CD14-positive monocyte (primary cell): ENCODE measurements at regions not wholly inside any gene's neighbourhood (a gene's known extent, or its start where the extent isn't known, plus 50 kb on each side); places are given as distances from the start of the nearest gene placed in this dataset.

Source experiments
- DNase-seq, 3 donors: peaks; one replicate each; pipeline ENCODE4 v3.0.0-alpha.2; 2011 to 2022
- H2AFZ ChIP-seq: 2 replicates; pipeline ENCODE4 v1.6.0; 2012; ENCODE audit warnings: mild to moderate bottlenecking, low read depth, low read length, inconsistent platforms; ENCODE audit not compliant: insufficient read depth, poor library complexity, severe bottlenecking
- H3K27ac ChIP-seq, 2 donors: 1 replicate in 1 of 2; 2 replicates in 1 of 2; pipeline ENCODE4 v1.5.1; 2012 to 2013; ENCODE audit warnings: low read length in 2 of 2, control low read depth in 1 of 2, inconsistent platforms in 1 of 2, low read depth in 1 of 2, mild to moderate bottlenecking in 1 of 2
- H3K27me3 ChIP-seq, 2 donors: one replicate each; pipeline versions ENCODE4 v1.6.0 to v1.6.1; 2011 to 2013; ENCODE audit warnings: low read length in 2 of 2; ENCODE audit not compliant: control insufficient read depth in 2 of 2, insufficient read depth in 2 of 2
- H3K36me3 ChIP-seq, 2 donors: replicated peaks in 1 of 2; 1 replicate in 1 of 2; 2 replicates in 1 of 2; pipeline versions ENCODE4 v1.5.1 to v1.6.1; 2012 to 2013; ENCODE audit warnings: low read length in 2 of 2, control low read depth in 1 of 2, inconsistent platforms in 1 of 2, mild to moderate bottlenecking in 1 of 2; ENCODE audit not compliant: insufficient read depth in 2 of 2, control insufficient read depth in 1 of 2
- H3K4me1 ChIP-seq, 2 donors: 1 replicate in 1 of 2; 2 replicates in 1 of 2; pipeline versions ENCODE4 v1.5.1 to v1.6.1; 2012 to 2013; ENCODE audit warnings: low read length in 2 of 2, control low read depth in 1 of 2, inconsistent platforms in 1 of 2, mild to moderate bottlenecking in 1 of 2, moderate library complexity in 1 of 2; ENCODE audit not compliant: insufficient read depth in 2 of 2, control insufficient read depth in 1 of 2
- H3K4me2 ChIP-seq: replicated peaks from 2 replicates; pipeline ENCODE3; 2012; ENCODE audit warnings: low read length, moderate library complexity, mild to moderate bottlenecking; ENCODE audit not compliant: poor library complexity, severe bottlenecking; ENCODE audit errors: extremely low read depth
- H3K4me3 ChIP-seq, 3 experiments: fragments of 200-600 bp in 1 of 3; sonication (generic) in 1 of 3; replicated peaks in 1 of 3; 1 replicate in 2 of 3; 2 replicates in 1 of 3; pipeline ENCODE4 v1.5.1; 2011 to 2013; ENCODE audit warnings: low read length in 3 of 3, mild to moderate bottlenecking in 3 of 3, control low read depth in 2 of 3, low read depth in 2 of 3, inconsistent platforms in 1 of 3, moderate library complexity in 1 of 3
- H3K79me2 ChIP-seq: 2 replicates; pipeline ENCODE4 v1.6.0; 2012; ENCODE audit warnings: mild to moderate bottlenecking, control low read depth, inconsistent platforms, low read length, moderate library complexity; ENCODE audit not compliant: insufficient read depth
- H3K9ac ChIP-seq: 2 replicates; pipeline ENCODE4 v1.6.0; 2017; ENCODE audit warnings: low read length, mild to moderate bottlenecking; ENCODE audit not compliant: insufficient read depth, poor library complexity, severe bottlenecking
- H3K9me3 ChIP-seq, 2 donors: replicated peaks in 1 of 2; 1 replicate in 1 of 2; 2 replicates in 1 of 2; pipeline versions ENCODE4 v1.5.1 to v1.6.1; 2012 to 2013; ENCODE audit warnings: low read length in 2 of 2, control low read depth in 1 of 2; ENCODE audit not compliant: control insufficient read depth in 1 of 2, insufficient read depth in 1 of 2
- H4K20me1 ChIP-seq: 2 replicates; pipeline ENCODE4 v1.6.0; 2012; ENCODE audit warnings: mild to moderate bottlenecking, low read length, control low read depth, moderate library complexity; ENCODE audit not compliant: insufficient read depth
- H3K27ac Mint-ChIP-seq, 7 donors: one replicate each; pipeline ENCODE4 v1.8.0; 2020; ENCODE audit warnings: mild to moderate bottlenecking in 7 of 7, mixed read lengths in 7 of 7, moderate library complexity in 6 of 7, inconsistent platforms in 2 of 7
- H3K27me3 Mint-ChIP-seq, 3 donors: one replicate each; pipeline ENCODE4 v1.8.0; 2021 to 2022; ENCODE audit warnings: low read depth in 3 of 3, mild to moderate bottlenecking in 3 of 3, mixed read lengths in 3 of 3, moderate library complexity in 3 of 3, inconsistent platforms in 1 of 3
- H3K36me3 Mint-ChIP-seq, 2 donors: one replicate each; pipeline ENCODE4 v1.8.0; 2020; ENCODE audit warnings: mixed read lengths in 2 of 2, inconsistent platforms in 1 of 2, mild to moderate bottlenecking in 1 of 2
- H3K4me1 Mint-ChIP-seq: one replicate; pipeline ENCODE4 v1.8.0; 2020; ENCODE audit warnings: mild to moderate bottlenecking, mixed read lengths
- H3K4me3 Mint-ChIP-seq, 2 donors: one replicate each; pipeline ENCODE4 v1.8.0; 2020; ENCODE audit warnings: mild to moderate bottlenecking in 2 of 2, mixed read lengths in 2 of 2, moderate library complexity in 1 of 2
- H3K9me3 Mint-ChIP-seq, 7 donors: one replicate each; pipeline ENCODE4 v1.8.0; 2020 to 2022; ENCODE audit warnings: mixed read lengths in 7 of 7, mild to moderate bottlenecking in 6 of 7, moderate library complexity in 6 of 7, inconsistent platforms in 2 of 7
- WGBS: methylation state at CpG from one replicate; pipeline ENCODE4 v1.1.5; 2013; ENCODE audit warnings: missing lambda C conversion rate; ENCODE audit not compliant: insufficient coverage; 5-methylcytosine and 5-hydroxymethylcytosine counted together
- intact Hi-C, 2 donors: fragments of 100-400 bp; cut with micrococcal nuclease; formaldehyde crosslinking; loops; one replicate each; pipeline versions ENCODE4 v1.15.0 to v1.15.1; 2023
- TF ChIP-seq, protein P1 (sequence below): fragments of 200-600 bp; IDR thresholded peaks from one replicate; pipeline ENCODE4 v1.8.0; 2022; ENCODE audit warnings: antibody characterized with exemption, mild to moderate bottlenecking

DNA sequence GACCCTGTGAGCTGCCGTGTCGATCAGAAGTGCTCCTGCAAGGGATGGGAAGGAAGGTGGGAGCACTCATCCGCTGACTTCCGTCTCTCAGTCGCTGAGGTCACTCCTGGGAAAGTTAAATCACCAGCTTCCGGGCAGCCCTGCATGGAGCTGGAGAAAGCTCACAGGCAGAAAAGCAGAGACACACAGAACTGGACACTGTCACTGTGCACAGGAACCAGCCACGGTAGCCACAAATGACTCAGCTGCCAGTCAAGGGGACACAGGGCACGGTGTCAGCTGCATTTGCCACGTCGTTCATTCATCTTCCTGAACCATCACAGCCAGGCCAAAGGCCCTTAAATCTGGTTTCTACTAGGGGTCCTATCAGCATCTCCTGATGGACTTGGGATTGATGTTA, 226.4 kb upstream of the PSMD7 start:
- Mint-ChIP-seq H3K4me1 (no peaks in the 10 kb centered on the region), H3K36me3 (no peaks in the 10 kb centered on the region), H3K4me3 (no peak overlapping the region), H3K27ac (no peak overlapping the region), H3K9me3 (peaks cover 0 to 7% (median 4%) of the 10 kb centered on the region in 7 donors), H3K27me3 (peaks cover 0 to 3% (median 2%) of the 10 kb centered on the region in 3 donors)
- no peak for DNase-seq
- intact Hi-C loops = no loop called here
- Histone ChIP-seq H3K4me1 (no peaks in the 10 kb centered on the region), H3K9me3 (peaks cover 6 to 7% of the 10 kb centered on the region in 2 donors), H3K4me3 (no peak overlapping the region), H3K4me2 (no peak overlapping the region), H3K79me2 (no peaks in the 10 kb centered on the region), H3K27me3 (no peaks in the 10 kb centered on the region), H2AFZ (no peak overlapping the region), H3K9ac (no peak overlapping the region), H3K27ac (no peak overlapping the region), H3K36me3 (no peaks in the 10 kb centered on the region), H4K20me1 (no peaks in the 10 kb centered on the region)
- TF ChIP-seq, protein P1, sequence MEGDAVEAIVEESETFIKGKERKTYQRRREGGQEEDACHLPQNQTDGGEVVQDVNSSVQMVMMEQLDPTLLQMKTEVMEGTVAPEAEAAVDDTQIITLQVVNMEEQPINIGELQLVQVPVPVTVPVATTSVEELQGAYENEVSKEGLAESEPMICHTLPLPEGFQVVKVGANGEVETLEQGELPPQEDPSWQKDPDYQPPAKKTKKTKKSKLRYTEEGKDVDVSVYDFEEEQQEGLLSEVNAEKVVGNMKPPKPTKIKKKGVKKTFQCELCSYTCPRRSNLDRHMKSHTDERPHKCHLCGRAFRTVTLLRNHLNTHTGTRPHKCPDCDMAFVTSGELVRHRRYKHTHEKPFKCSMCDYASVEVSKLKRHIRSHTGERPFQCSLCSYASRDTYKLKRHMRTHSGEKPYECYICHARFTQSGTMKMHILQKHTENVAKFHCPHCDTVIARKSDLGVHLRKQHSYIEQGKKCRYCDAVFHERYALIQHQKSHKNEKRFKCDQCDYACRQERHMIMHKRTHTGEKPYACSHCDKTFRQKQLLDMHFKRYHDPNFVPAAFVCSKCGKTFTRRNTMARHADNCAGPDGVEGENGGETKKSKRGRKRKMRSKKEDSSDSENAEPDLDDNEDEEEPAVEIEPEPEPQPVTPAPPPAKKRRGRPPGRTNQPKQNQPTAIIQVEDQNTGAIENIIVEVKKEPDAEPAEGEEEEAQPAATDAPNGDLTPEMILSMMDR = no peak
- 52% methylated on average over 8 of the region's 10 CpGs for WGBS

DNA sequence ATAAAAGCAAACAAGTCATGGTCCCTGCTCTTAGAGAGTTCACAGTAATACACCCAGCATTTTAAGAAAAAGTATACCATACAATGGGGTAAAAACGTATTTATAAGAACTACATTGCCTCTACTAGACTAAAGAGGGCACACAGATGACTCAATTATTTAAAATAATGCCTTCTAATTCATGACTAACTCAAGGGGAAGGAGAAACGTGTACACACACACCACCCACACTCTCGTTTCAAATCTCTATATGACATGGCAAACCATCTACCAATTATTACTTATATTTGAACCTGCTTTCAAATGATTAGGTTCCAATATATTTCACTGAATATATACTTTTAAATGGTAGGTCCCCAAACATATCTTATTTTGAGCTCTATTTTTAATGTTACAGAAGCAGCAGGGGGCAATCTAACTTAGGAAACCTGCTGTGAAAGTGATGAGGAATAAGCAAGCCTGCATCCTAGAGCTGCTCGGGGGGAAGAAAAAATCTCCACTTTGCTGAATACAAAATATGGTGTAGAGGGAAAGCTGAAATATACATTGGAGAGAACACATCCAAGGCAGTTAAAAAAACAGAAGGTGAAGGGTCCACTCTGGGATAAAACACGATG, 232.4 kb upstream of the PSMD7 start:
- intact Hi-C loops = no loop called here
- H3K36me3 ChIP-seq = no peaks in the 10 kb centered on the region
- 57% methylated on average over 1 of the region's 5 CpGs for WGBS
- H4K20me1 ChIP-seq = no peaks in the 10 kb centered on the region
- peaks cover 0 to 2% of the 10 kb centered on the region in 2 donors for H3K9me3 ChIP-seq
- no peak overlapping the region for H3K4me2 ChIP-seq
- DNase-seq = no peak
- Mint-ChIP-seq H3K27me3 (peaks cover 0 to 4% (median 2%) of the 10 kb centered on the region in 3 donors), H3K27ac (no peak overlapping the region), H3K9me3 (peaks cover 0 to 11% (median 7%) of the 10 kb centered on the region in 7 donors), H3K4me1 (no peaks in the 10 kb centered on the region), H3K4me3 (no peak overlapping the region), H3K36me3 (no peaks in the 10 kb centered on the region)
- no peaks in the 10 kb centered on the region for H3K4me1 ChIP-seq
- TF ChIP-seq, protein P1 = no peak
- no peaks in the 10 kb centered on the region for H3K79me2 ChIP-seq
- no peak overlapping the region for H3K9ac ChIP-seq
- H2AFZ ChIP-seq = no peak overlapping the region
- H3K27ac ChIP-seq = no peak overlapping the region
- no peak overlapping the region for H3K4me3 ChIP-seq
- no peaks in the 10 kb centered on the region for H3K27me3 ChIP-seq
